ENCODE measurements at regions not wholly inside any gene's neighbourhood (a gene's known extent, or its start where the extent isn't known, plus 50 kb on each side); places are given as distances from the start of the nearest gene placed in this dataset.

DNA sequence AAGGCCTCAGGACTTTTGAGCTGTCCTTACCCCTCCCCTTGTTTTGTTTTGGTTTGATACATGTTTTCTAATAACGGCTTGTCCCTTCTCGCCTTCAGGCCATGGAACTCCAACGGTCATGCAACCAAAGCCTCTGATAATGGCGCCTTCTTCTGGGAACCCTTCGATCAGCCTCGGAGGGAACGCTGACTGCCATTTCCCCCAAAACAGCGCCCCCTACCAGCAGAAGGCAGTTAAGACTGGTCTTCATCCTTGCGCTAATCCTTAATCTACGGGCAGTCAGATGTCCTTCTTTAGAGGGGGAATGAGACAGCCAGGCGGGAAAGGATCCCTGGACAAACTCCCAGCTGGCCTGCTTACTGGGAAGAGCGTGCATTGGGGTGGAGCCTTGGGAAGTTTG lies 276.6 kb downstream of the ICE1 start:
- no peak overlapping the region for H3K27ac ChIP-seq
- CTCF ChIA-PET = interaction anchor here (0.7 kb wide), 1 partner anchor 10 kb away, joined by 3 read pairs; no protein-coding TSS in a partner anchor
- POLR2A ChIA-PET (ENCODE audit: low non-redundant PET) = no interaction called here
- no peak for DNase-seq (ENCODE audit: low spot score)
- TF ChIP-seq, protein P1, sequence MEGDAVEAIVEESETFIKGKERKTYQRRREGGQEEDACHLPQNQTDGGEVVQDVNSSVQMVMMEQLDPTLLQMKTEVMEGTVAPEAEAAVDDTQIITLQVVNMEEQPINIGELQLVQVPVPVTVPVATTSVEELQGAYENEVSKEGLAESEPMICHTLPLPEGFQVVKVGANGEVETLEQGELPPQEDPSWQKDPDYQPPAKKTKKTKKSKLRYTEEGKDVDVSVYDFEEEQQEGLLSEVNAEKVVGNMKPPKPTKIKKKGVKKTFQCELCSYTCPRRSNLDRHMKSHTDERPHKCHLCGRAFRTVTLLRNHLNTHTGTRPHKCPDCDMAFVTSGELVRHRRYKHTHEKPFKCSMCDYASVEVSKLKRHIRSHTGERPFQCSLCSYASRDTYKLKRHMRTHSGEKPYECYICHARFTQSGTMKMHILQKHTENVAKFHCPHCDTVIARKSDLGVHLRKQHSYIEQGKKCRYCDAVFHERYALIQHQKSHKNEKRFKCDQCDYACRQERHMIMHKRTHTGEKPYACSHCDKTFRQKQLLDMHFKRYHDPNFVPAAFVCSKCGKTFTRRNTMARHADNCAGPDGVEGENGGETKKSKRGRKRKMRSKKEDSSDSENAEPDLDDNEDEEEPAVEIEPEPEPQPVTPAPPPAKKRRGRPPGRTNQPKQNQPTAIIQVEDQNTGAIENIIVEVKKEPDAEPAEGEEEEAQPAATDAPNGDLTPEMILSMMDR (conservative IDR thresholded peaks at IDR 0.05; ENCODE audit: low read depth) = no peak

DNA sequence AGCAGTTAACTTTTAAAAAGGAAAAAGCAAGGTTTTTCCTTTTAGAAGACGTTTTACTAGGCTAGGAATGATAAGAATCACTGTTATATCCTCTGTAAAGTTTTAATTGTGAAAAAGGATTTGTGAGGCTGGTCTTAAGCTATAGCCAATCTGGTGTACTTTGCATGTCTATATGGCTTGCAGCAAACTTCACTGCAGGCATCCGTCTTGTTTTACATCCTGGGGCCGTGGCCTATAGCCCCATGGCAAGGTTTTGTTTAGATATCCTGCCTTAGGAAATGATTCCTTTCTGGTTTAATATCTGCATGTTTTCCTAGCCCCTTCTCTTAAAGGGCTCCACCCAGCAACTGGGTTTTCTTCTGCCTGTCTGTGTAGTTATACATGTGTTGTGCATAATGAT lies 272.8 kb downstream of the ICE1 start:
- TF ChIP-seq, protein P1 (conservative IDR thresholded peaks at IDR 0.05; ENCODE audit: low read depth) = no peak
- ChIA-PET CTCF (interaction anchor here (1.0 kb wide), 1 partner anchor 150 kb away, joined by 3 read pairs; no protein-coding TSS in a partner anchor), POLR2A (ENCODE audit: low non-redundant PET) (no interaction called here)
- DNase-seq (ENCODE audit: low spot score) = no peak
- no peak overlapping the region for H3K27ac ChIP-seq

DNA sequence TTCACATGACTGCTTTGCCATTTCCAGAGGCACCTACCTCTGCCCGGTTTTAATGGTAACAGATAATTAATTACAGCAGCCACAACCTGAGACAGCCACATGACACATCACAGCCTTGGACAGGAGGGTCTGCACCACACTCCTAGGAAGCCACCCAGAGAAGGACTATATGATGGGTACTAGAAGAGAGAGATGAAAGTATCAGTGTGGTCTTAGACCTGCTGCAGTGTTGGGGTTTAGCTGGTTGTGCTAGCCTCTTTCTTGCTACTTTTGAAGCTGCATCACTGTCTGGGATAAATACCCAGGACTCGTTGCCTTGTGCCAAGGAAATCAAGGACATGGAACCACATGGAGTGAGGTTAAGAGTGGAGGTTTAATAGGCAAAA lies 266.4 kb downstream of the ICE1 start:
- no peak for DNase-seq (ENCODE audit: low spot score)
- ChIA-PET CTCF (no interaction called here), POLR2A (ENCODE audit: low non-redundant PET) (no interaction called here)
- TF ChIP-seq, protein P1 (conservative IDR thresholded peaks at IDR 0.05; ENCODE audit: low read depth) = no peak
- no peak overlapping the region for H3K27ac ChIP-seq

DNA sequence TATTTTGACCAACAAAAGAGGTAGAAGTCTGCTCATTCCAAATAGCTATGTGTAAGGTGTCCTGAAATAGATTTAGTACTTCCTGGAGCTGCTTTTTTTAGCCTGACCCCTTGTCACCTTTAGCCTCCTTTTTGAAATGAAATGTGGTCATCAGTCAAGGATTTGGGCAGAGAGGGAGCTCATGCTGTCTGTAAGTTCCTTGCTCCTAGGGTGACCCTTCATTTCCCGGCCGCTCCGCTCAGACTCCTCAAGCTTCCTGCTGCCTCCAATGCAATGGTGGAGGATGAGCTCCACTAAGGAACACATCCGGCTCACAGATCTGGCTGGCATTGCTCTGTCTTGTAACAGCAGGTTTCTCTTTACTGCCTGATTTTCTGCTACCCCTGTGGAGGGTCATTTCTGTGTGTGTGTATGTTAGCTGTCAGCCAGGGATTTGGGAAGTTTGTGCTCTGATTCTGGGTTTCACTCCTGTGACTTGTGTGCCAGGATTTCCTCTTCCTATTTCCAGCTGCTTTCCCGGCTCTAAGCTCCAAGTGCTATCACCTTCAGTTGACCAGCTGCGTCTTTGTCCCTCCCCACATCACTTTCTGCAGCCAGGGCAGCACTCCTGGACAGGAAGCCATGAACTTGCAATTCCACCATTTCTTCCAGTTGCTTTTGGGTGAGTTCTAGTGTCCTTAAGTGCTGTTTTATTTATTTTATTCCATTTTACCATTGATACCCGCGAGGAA lies 265.9 kb downstream of the ICE1 start:
- TF ChIP-seq, protein P1 (conservative IDR thresholded peaks at IDR 0.05; ENCODE audit: low read depth) = no peak

GRCh38 chr5:5687113-5687512 lies 264.6 kb downstream of the ICE1 start:
- H3K27ac ChIP-seq = no peak overlapping the region
- ChIA-PET POLR2A (ENCODE audit: low non-redundant PET) (no interaction called here), CTCF (no interaction called here)
- TF ChIP-seq, protein P1 (conservative IDR thresholded peaks at IDR 0.05; ENCODE audit: low read depth) = no peak
- DNase-seq (ENCODE audit: low spot score) = no peak

More for the DNA sequence above, 265.9 kb downstream of the ICE1 start:
- CTCF ChIA-PET = no interaction called here
- H3K27ac ChIP-seq = no peak overlapping the region
- no peak for DNase-seq (ENCODE audit: low spot score)
- POLR2A ChIA-PET (ENCODE audit: low non-redundant PET) = no interaction called here

GRCh38 chr5:5686356-5686755 lies 263.9 kb downstream of the ICE1 start:
- TF ChIP-seq, protein P1 (conservative IDR thresholded peaks at IDR 0.05; ENCODE audit: low read depth) = no peak
- CTCF ChIA-PET = no interaction called here
- POLR2A ChIA-PET (ENCODE audit: low non-redundant PET) = no interaction called here
- no peak overlapping the region for H3K27ac ChIP-seq
- no peak for DNase-seq (ENCODE audit: low spot score)
